ENCODE measurements at regions not wholly inside any gene's neighbourhood (a gene's known extent, or its start where the extent isn't known, plus 50 kb on each side); places are given as distances from the start of the nearest gene placed in this dataset.

DNA sequence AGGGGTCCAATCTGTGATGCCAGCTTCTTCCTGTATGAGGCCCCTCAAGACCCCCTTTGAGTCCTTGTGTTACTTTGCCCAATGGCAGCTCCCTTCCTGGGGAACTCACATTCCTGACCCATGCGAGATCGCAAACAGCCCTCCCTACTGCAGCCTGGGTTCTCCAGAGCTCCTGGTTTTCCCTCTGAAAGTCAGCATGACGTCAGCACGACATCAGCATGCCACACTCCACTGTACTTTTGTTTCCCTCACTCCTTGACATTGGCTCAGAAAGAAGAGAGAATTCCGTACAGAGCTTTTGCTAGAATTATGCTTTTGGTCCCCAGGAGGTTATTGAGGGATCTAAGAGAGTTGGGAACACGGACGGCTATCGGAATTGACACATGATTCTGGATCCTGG lies 168.1 kb upstream of the PIRT start:
- TF ChIP-seq, protein P1, sequence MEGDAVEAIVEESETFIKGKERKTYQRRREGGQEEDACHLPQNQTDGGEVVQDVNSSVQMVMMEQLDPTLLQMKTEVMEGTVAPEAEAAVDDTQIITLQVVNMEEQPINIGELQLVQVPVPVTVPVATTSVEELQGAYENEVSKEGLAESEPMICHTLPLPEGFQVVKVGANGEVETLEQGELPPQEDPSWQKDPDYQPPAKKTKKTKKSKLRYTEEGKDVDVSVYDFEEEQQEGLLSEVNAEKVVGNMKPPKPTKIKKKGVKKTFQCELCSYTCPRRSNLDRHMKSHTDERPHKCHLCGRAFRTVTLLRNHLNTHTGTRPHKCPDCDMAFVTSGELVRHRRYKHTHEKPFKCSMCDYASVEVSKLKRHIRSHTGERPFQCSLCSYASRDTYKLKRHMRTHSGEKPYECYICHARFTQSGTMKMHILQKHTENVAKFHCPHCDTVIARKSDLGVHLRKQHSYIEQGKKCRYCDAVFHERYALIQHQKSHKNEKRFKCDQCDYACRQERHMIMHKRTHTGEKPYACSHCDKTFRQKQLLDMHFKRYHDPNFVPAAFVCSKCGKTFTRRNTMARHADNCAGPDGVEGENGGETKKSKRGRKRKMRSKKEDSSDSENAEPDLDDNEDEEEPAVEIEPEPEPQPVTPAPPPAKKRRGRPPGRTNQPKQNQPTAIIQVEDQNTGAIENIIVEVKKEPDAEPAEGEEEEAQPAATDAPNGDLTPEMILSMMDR (IDR thresholded peaks at IDR 0.05), result no peak
- no peak for TF ChIP-seq POLR2A (IDR thresholded peaks at IDR 0.05)

Measured in right lobe of liver (tissue), 4 donors.